Stomach (tissue), 8 donors: ENCODE measurements at regions not wholly inside any gene's neighbourhood (a gene's known extent, or its start where the extent isn't known, plus 50 kb on each side); places are given as distances from the start of the nearest gene placed in this dataset.
"Not testable (repeated sequence)": the region's sequence is repeated elsewhere in the genome, so short reads cannot be mapped to it uniquely, and the experiment has no call there.

Experiments
- DNase-seq, 2 donors: peaks; one replicate each; pipeline versions ENCODE4 v3.0.0 to v3.0.0-alpha.2; 2013 to 2019
- H3K27ac ChIP-seq, 5 donors: fragments of 200-600 bp in 4 of 5; sonication (generic) in 4 of 5; one replicate each; pipeline ENCODE4 v1.5.1; 2013 to 2019; ENCODE audit warnings: mild to moderate bottlenecking in 1 of 5, moderate library complexity in 1 of 5
- H3K27me3 ChIP-seq, 3 donors: fragments of 200-600 bp; sonication (generic); one replicate each; pipeline ENCODE4 v1.5.1; 2017 to 2019; ENCODE audit warnings: mixed run types in 1 of 3
- H3K36me3 ChIP-seq, 4 donors: fragments of 200-600 bp; sonication (generic); 1 replicate in 3 of 4; 2 replicates in 1 of 4; pipeline ENCODE4 v1.5.1; 2016 to 2019
- H3K4me1 ChIP-seq, 4 donors: fragments of 200-600 bp; sonication (generic); one replicate each; pipeline ENCODE4 v1.5.1; 2016 to 2019
- H3K4me3 ChIP-seq, 4 donors: fragments of 200-600 bp; sonication (generic) in 3 of 4; one replicate each; pipeline ENCODE4 v1.5.1; 2016 to 2019; ENCODE audit warnings: mild to moderate bottlenecking in 1 of 4
- H3K9me3 ChIP-seq, 4 donors: fragments of 200-600 bp; sonication (generic); one replicate each; pipeline ENCODE4 v1.5.1; 2016 to 2019
- EP300 ChIP-seq: sonication (generic); formaldehyde crosslinking; IDR thresholded peaks from one replicate; pipeline ENCODE4 v1.6.1; 2017; ENCODE audit warnings: antibody characterized with exemption
- POLR2A ChIP-seq, 4 donors: fragments of 450-650 bp; IDR thresholded peaks; one replicate each; pipeline ENCODE4 v1.6.1; 2016; ENCODE audit warnings: antibody characterized with exemption in 4 of 4, control low read depth in 2 of 4, mild to moderate bottlenecking in 1 of 4, moderate library complexity in 1 of 4
- POLR2AphosphoS5 ChIP-seq, 3 donors: sonication (generic); formaldehyde crosslinking; IDR thresholded peaks; one replicate each; pipeline ENCODE4 v1.6.1; 2016; ENCODE audit warnings: antibody characterized with exemption in 3 of 3
- WGBS, 5 donors: extraction: QIAGEN DNeasy Blood & Tissue Kit in 3 of 5; methylation state at CpG; one replicate each; pipeline versions ENCODE4 v1.1.5 to v1.1.7; 2013 to 2018; 5-methylcytosine and 5-hydroxymethylcytosine counted together
- intact Hi-C: fragments of 100-400 bp; cut with DNase I; formaldehyde crosslinking; loops from one replicate; pipeline ENCODE4 v1.15.1; 2023; ENCODE audit warnings: low total_unique reads
- TF ChIP-seq, protein P1 (sequence below), 7 experiments: fragments of 450-650 bp in 4 of 7; fragments of 200-600 bp in 3 of 7; sonication (generic) in 3 of 7; IDR thresholded peaks; one replicate each; pipeline ENCODE4 v1.5.1; 2016 to 2019; ENCODE audit warnings: antibody characterized with exemption in 7 of 7, control low read depth in 2 of 7, mild to moderate bottlenecking in 1 of 7
- donor health status: healthy with polysubstance abuse.
- donor health status: Bipolar disorder and iron deficiency.
- donor health status: healthy.

DNA sequence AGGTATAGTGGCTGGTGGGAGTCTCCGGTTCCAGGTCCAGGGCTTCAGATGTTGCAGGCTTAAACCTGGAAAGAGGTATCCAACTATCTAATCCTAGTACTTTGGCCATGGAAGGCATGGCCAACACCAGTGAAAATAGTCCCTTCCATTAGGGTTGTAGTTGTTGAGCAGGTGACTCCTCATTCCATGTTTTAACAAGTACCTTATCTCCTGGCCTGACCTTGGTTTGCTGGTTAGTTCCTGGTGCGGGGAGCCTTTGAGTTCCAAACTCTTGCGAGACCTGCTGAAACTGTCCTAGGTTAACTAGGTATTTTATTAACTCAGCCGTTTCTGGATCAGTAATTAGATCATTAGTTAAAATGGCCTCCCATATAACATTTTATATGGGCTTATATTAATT, 128.9 kb downstream of the GPCPD1 start:
- Histone ChIP-seq H3K36me3 (no peaks in the 10 kb centered on the region), H3K27ac (no peak overlapping the region), H3K4me1 (no peaks in the 10 kb centered on the region), H3K9me3 (no peaks in the 10 kb centered on the region), H3K27me3 (peaks cover 0 to 8% (median 0%) of the 10 kb centered on the region in 3 donors), H3K4me3 (no peak overlapping the region)
- WGBS, 5 donors, result 61 to 77% (median 67%) methylated on average over 4 of the region's 4 CpGs
- TF ChIP-seq, protein P1, sequence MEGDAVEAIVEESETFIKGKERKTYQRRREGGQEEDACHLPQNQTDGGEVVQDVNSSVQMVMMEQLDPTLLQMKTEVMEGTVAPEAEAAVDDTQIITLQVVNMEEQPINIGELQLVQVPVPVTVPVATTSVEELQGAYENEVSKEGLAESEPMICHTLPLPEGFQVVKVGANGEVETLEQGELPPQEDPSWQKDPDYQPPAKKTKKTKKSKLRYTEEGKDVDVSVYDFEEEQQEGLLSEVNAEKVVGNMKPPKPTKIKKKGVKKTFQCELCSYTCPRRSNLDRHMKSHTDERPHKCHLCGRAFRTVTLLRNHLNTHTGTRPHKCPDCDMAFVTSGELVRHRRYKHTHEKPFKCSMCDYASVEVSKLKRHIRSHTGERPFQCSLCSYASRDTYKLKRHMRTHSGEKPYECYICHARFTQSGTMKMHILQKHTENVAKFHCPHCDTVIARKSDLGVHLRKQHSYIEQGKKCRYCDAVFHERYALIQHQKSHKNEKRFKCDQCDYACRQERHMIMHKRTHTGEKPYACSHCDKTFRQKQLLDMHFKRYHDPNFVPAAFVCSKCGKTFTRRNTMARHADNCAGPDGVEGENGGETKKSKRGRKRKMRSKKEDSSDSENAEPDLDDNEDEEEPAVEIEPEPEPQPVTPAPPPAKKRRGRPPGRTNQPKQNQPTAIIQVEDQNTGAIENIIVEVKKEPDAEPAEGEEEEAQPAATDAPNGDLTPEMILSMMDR (IDR thresholded peaks at IDR 0.05), result no peak
- TF ChIP-seq EP300, result no peak
- TF ChIP-seq POLR2A (IDR thresholded peaks at IDR 0.05), result no peak
- no peak for TF ChIP-seq POLR2AphosphoS5 (IDR thresholded peaks at IDR 0.05)
- intact Hi-C loops, result no loop called here
- no peak for DNase-seq

DNA sequence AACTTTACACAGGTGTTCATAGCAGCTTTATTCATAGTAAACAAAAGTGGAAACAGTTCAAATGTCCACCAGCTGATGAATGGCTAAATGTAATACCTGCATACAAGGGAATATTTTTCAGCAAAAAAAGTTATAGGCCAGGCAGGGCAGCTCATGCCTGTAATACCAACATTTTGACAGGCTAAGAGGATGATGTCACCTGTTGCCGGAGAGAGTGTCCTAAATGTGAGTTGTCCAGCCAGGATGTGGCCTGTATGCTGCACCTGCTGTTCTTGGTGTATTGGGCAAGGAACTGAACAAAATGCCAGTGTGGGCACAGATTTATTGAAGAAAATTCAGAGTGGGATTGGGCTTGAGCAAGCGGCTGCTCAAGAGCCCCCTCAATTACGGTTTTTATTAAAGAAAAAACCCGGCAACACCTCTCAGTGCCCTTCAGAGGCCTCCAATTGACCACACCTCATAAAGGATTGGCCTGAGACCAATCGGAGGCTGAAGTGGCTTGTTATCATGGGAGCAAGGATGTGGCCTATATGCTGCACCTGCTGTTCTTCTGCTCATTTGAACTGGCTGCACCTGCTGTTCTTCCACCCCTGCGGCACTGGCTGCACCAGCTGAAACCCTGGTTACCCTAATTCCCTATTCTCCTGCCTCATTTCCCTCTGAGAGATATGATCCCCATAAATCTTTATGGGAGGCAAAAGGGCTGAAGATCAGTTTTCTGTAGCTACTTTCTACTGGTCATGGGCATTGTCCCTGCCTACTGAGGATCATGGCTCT, 129.8 kb downstream of the GPCPD1 start:
- no peak for DNase-seq
- no peaks in the 10 kb centered on the region for H3K36me3 ChIP-seq
- no peaks in the 10 kb centered on the region for H3K4me1 ChIP-seq
- H3K9me3 ChIP-seq, result no peaks in the 10 kb centered on the region
- peaks cover 0 to 4% (median 0%) of the 10 kb centered on the region in 3 donors for H3K27me3 ChIP-seq
- no peak overlapping the region for H3K27ac ChIP-seq
- no peak for TF ChIP-seq POLR2A (IDR thresholded peaks at IDR 0.05)
- TF ChIP-seq, protein P1 (IDR thresholded peaks at IDR 0.05), result no peak
- no peak for TF ChIP-seq POLR2AphosphoS5 (IDR thresholded peaks at IDR 0.05)
- no peak for TF ChIP-seq EP300
- no peak overlapping the region for H3K4me3 ChIP-seq
- intact Hi-C loops, result no loop called here
- WGBS, 5 donors, result 75 to 86% (median 79%) methylated on average over 6 of the region's 6 CpGs

DNA sequence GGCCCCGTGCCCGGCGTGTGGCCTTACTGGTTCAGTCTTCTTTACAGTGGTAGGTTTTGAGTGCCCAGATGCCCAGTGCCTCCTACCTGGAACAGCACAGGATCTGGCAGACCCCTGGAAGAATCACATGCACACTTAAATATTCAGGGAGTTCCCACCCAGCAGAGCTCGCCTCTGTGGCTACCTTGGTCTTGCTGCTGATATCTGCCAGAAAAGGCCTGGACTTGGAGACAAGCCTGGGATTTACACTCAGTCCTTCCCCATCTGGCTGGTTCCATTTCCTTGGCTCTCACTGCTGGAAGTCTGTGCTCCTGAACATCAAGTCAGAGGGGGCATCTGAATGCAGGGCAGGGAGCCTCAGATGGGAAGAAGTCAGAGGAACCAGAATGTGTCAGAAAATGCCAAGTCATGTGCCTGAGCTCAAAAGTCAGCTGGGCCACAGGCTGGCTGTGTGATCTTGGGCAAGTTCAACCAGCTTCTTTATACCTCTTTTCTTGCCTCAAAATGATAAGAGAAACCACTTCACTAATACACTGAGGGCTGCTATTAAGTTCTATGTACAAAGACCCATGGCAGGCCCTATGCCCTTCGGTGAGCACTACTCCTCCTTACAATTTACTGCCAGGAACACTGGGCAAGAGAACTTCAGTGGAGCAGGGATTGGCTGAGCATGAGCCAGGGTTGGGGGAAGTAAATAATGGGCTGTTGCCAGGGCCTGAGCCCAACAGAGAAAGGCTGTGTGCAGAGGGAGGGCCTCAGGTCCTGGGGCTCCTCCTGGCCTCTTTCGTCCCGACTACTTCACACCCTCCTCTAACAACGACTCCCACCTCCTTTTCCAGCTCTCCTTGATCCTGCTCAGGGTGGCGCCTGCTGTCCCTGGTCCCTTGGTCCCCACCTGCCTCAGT, 135.9 kb downstream of the GPCPD1 start:
- intact Hi-C loops, result no loop called here
- Histone ChIP-seq H3K27ac (no peak overlapping the region), H3K4me3 (no peak overlapping the region), H3K4me1 (no peaks in the 10 kb centered on the region), H3K9me3 (no peaks in the 10 kb centered on the region), H3K27me3 (no peaks in the 10 kb centered on the region), H3K36me3 (no peaks in the 10 kb centered on the region)
- 51 to 72% (median 61%) methylated on average over 5 to 8 of the region's 9 CpGs for WGBS, 5 donors
- no peak for DNase-seq
- TF ChIP-seq POLR2AphosphoS5 (IDR thresholded peaks at IDR 0.05) (no peak), POLR2A (IDR thresholded peaks at IDR 0.05) (no peak), EP300 (no peak)
- TF ChIP-seq, protein P1 (IDR thresholded peaks at IDR 0.05), result no peak

DNA sequence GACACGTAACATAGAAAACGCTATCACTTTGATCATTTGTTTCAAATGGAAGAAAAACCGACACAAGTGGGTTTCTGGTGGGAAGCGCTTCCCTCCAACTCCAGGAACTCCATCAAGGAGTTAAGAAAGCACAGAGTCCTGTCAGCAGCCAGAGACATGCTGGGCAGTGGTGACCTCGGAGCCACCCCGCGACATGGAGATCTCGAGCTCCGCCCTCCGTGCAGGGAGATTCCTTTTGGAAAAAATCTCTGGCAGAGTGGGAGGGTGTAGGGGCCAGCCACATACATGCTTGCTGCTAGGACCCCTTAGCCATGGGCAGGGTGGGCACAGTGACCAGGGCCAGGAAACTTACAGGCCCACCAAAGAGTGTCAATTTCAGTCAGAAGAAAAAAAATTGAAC, 138.9 kb downstream of the GPCPD1 start:
- H3K27me3 ChIP-seq, H3K36me3 ChIP-seq, H3K9me3 ChIP-seq, H3K27ac ChIP-seq, DNase-seq, intact Hi-C loops, H3K4me1 ChIP-seq: not testable (repeated sequence)
- WGBS, 5 donors, result 60 to 83% (median 71%) methylated on average over 3 to 4 of the region's 10 CpGs
- H3K4me3 ChIP-seq, result peak overlapping the region in 1 of 4 donors; percentile 15
